ENCODE measurements at regions not wholly inside any gene's neighbourhood (a gene's known extent, or its start where the extent isn't known, plus 50 kb on each side); places are given as distances from the start of the nearest gene placed in this dataset.

DNA sequence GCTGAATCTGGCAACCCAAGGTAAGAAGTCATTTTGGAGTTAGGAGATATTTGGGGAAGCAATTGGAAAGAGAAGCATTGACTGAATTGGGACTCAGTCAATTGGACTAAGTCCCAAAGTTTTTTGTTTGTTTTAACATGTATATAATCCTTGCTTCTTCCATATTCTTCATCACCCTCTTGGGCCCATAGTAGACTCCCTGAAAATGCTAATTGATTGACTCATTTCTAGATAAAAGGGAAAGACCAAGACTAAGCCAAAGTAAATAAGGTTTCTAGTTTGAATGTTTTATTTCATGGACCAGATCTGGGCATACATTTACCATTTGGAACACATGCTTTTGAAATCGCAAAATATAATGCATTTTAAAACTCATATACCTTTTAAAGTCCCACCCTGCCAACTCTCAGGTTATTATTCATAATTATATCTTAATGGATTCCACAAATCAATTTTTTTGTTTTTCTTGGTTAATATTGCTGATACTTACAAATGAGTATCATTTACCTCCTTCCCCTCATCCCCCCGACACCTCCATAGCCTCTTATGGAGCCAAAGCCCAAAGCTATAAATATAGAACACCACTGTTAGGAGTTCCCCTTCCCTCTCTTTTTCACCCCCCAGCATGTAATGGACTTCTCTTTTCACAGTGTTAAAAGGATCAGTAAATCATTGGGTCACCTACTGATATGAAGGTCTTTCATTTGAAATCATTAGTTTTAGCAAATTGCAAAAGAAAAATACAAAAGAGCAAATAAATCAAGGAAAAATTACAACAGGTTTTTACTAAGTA is 674.0 kb upstream of the SOX9 start:
- no peak overlapping the region for H2BK20ac ChIP-seq (ENCODE audit: low read depth, low read length)
- no peak overlapping the region for H4K91ac ChIP-seq (ENCODE audit: insufficient read depth, low read depth, low read length)
- TF ChIP-seq MXI1 (IDR thresholded peaks at IDR 0.05; ENCODE audit: borderline replicate concordance, low read depth, low read length) (no peak), RCOR1 (IDR thresholded peaks at IDR 0.05; ENCODE audit: insufficient replicate concordance, low read length) (no peak), MAFK (IDR thresholded peaks at IDR 0.05; ENCODE audit: low read depth, low read length) (no peak), NFE2L2 (IDR thresholded peaks at IDR 0.05; ENCODE audit: low read depth, low read length) (no peak), POLR2A (IDR thresholded peaks at IDR 0.05; ENCODE audit: low read depth, low read length) (no peak), RAD21 (IDR thresholded peaks at IDR 0.05; ENCODE audit: low read length) (no peak), SMC3 (IDR thresholded peaks at IDR 0.05; ENCODE audit: low read depth, low read length) (no peak)
- TF ChIP-seq, protein P1, sequence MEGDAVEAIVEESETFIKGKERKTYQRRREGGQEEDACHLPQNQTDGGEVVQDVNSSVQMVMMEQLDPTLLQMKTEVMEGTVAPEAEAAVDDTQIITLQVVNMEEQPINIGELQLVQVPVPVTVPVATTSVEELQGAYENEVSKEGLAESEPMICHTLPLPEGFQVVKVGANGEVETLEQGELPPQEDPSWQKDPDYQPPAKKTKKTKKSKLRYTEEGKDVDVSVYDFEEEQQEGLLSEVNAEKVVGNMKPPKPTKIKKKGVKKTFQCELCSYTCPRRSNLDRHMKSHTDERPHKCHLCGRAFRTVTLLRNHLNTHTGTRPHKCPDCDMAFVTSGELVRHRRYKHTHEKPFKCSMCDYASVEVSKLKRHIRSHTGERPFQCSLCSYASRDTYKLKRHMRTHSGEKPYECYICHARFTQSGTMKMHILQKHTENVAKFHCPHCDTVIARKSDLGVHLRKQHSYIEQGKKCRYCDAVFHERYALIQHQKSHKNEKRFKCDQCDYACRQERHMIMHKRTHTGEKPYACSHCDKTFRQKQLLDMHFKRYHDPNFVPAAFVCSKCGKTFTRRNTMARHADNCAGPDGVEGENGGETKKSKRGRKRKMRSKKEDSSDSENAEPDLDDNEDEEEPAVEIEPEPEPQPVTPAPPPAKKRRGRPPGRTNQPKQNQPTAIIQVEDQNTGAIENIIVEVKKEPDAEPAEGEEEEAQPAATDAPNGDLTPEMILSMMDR (conservative IDR thresholded peaks at IDR 0.05; ENCODE audit: low read depth, low read length): no peak
- H2AK9ac ChIP-seq (replicated peaks; ENCODE audit: low read depth, low read length, poor library complexity): no peak overlapping the region
- DNase-seq: peak; percentile 31
- no peak overlapping the region for H3K23ac ChIP-seq (ENCODE audit: low read depth, low read length)
- no peak overlapping the region for H2AFZ ChIP-seq (replicated peaks; ENCODE audit: low read length, poor library complexity)
- no peak overlapping the region for H3K9ac ChIP-seq (ENCODE audit: low read depth, low read length)
- no peak overlapping the region for H3K4ac ChIP-seq (ENCODE audit: low read depth, low read length)
- no CpG with 5 or more reads among the region's 2 CpGs for WGBS, 2 experiments (ENCODE audit: extremely low coverage in 2 of 2, insufficient read length in 1 of 2)
- no TSS peak for BruUV-seq (replicated peaks)
- H3K4me2 ChIP-seq (ENCODE audit: low read depth, low read length): no peak overlapping the region
- no peaks in the 10 kb centered on the region for H3K27me3 ChIP-seq (ENCODE audit: control insufficient read depth, insufficient read depth, low read length)
- ChIA-PET CTCF (no interaction called here), POLR2A (ENCODE audit: unreplicated experiment) (no interaction called here)
- H2BK120ac ChIP-seq (ENCODE audit: low read depth, low read length): no peak overlapping the region
- H2BK5ac ChIP-seq (ENCODE audit: low read depth, low read length, poor library complexity, severe bottlenecking): no peak overlapping the region
- no peaks in the 10 kb centered on the region for H3K79me1 ChIP-seq (ENCODE audit: low read depth in 1 of 2, low read length in 2 of 2)
- in situ Hi-C loops (cut with MboI; ENCODE audit: low sequenced_read_pairs) (no loop called here), intact Hi-C loops (cut with micrococcal nuclease) (no loop called here), dilution Hi-C loops (cut with HindIII; ENCODE audit: low sequenced_read_pairs, unreplicated experiment) (no loop called here)
- H3K56ac ChIP-seq (ENCODE audit: extremely low read depth, insufficient read depth, low read length): no peak overlapping the region
- H4K20me1 ChIP-seq (ENCODE audit: insufficient read depth, low read length): no peaks in the 10 kb centered on the region
- no peak overlapping the region for H3K14ac ChIP-seq (replicated peaks; ENCODE audit: low read depth, low read length)
- no peak overlapping the region; the same call in 2 of the 3 replicates for H2BK15ac ChIP-seq (ENCODE audit: low read depth, low read length)
- no peaks in the 10 kb centered on the region for H3K9me1 ChIP-seq (ENCODE audit: insufficient read depth, low read length)
- ATAC-seq (ENCODE audit: low read depth): no peak
- no peaks in the 10 kb centered on the region for H3K36me3 ChIP-seq (ENCODE audit: control insufficient read depth, insufficient read depth, low read length)
- H4K8ac ChIP-seq (ENCODE audit: low read depth in 2 of 2, low read length in 2 of 2): no peak overlapping the region
- no peak overlapping the region for H3K27ac ChIP-seq (ENCODE audit: insufficient read depth, low read length)
- no peak overlapping the region for H2AK5ac ChIP-seq (ENCODE audit: low read depth, low read length)
- no peak overlapping the region for H3K4me3 ChIP-seq (ENCODE audit: insufficient read depth, low read depth, low read length)
- no peaks in the 10 kb centered on the region for H3K9me3 ChIP-seq (ENCODE audit: control insufficient read depth, insufficient read depth, low read length)
- H3K4me1 ChIP-seq (ENCODE audit: control insufficient read depth, insufficient read depth, low read length): peaks cover 3% of the 10 kb centered on the region; the same call in 1 of the 2 replicates
- H3K18ac ChIP-seq (ENCODE audit: low read depth, low read length): no peak overlapping the region
- no peak overlapping the region for H4K5ac ChIP-seq (ENCODE audit: low read depth, low read length)

All from IMR-90 (cell line).